Activated naive CD4-positive, alpha-beta T cell treated with anti-CD3 and anti-CD28 coated beads, Interleukin-2, amount 50 U/mL, for 72 hours (primary cell): ENCODE measurements at regions not wholly inside any gene's neighbourhood (a gene's known extent, or its start where the extent isn't known, plus 50 kb on each side); places are given as distances from the start of the nearest gene placed in this dataset.
"Not testable (repeated sequence)": the region's sequence is repeated elsewhere in the genome, so short reads cannot be mapped to it uniquely, and the experiment has no call there.

Experiments
- ATAC-seq, 2 donors: fragments of 150-1000 bp; cut with Tn5 transposase; 2 replicates each; pipeline ENCODE4 v1.10.0; 2021; ENCODE audit warnings: mild to moderate bottlenecking in 2 of 2, moderate library complexity in 2 of 2
- DNase-seq, 2 donors: peaks; one replicate each; pipeline ENCODE4 v3.0.0; 2021 to 2022; ENCODE audit warnings: low spot score in 2 of 2
- H3K27ac Mint-ChIP-seq, 2 donors: one replicate each; pipeline ENCODE4 v1.8.0; 2022; ENCODE audit warnings: mild to moderate bottlenecking in 2 of 2, mixed read lengths in 2 of 2
- H3K36me3 Mint-ChIP-seq, 2 donors: one replicate each; pipeline ENCODE4 v1.8.0; 2022; ENCODE audit warnings: mixed read lengths in 2 of 2
- H3K9me3 Mint-ChIP-seq, 2 donors: one replicate each; pipeline ENCODE4 v1.8.0; 2022; ENCODE audit warnings: mixed read lengths in 2 of 2

- Mint-ChIP-seq H3K36me3 (no peaks in the 10 kb centered on the region), H3K27ac (no peak overlapping the region), H3K9me3 (no peaks in the 10 kb centered on the region)
- DNase-seq: no peak
- no peak for ATAC-seq
Measured at GRCh38 chr11:82458761-82459160, 274.9 kb downstream of the FAM181B start.

- no peak for ATAC-seq
- Mint-ChIP-seq H3K36me3 (no peaks in the 10 kb centered on the region), H3K9me3 (no peaks in the 10 kb centered on the region)
Measured at GRCh38 chr11:82458147-82458546, 275.5 kb downstream of the FAM181B start.

DNA sequence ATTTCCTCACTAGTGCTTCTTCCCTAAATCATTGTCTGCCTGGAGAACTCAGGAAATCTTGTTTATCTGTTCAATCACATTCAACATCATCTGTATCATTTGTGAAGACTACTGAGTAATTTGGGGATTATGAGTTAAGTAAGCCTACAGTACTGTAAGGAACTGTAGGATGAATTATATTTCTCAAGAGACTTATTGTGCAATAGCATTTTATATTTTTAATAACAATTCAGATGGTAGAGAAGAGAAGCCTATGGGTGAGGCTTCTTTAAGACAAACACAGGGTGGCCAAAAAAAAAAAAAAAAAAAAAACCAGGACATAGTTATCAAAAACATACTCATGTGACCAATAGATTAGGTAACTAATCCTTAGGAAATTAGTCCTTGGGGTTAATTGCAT, 282.7 kb downstream of the FAM181B start:
- peaks cover 0 to 4% of the 10 kb centered on the region in 2 donors for H3K9me3 Mint-ChIP-seq
- ATAC-seq (no peak), DNase-seq (no peak)
- no peak overlapping the region for H3K27ac Mint-ChIP-seq
- no peaks in the 10 kb centered on the region for H3K36me3 Mint-ChIP-seq

More at GRCh38 chr11:82458147-82458546, 275.5 kb downstream of the FAM181B start:
- H3K27ac Mint-ChIP-seq: no peak overlapping the region
- no peak for DNase-seq

DNA sequence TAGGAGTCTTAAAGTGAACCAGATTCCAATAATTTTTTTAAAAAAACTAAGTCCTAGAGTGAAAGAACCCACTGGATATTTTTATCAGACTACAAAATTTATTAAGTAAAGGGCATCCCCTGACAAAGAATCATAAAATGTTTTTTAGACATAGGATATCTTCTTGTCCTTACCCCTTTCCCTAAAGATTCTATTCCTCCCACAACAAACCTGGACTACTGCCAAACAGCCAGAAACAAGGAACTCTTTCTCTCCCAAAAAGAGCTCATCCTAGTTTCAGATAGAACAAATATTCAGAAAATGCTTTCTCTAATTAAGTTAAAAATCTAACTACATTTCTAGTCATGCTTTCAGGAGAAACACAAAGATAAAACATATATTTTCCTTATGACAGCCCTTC, 327.1 kb downstream of the FAM181B start:
- DNase-seq (no peak), ATAC-seq (no peak)
- H3K27ac Mint-ChIP-seq: no peak overlapping the region
- no peaks in the 10 kb centered on the region for H3K36me3 Mint-ChIP-seq
- peaks cover 1 to 9% of the 10 kb centered on the region in 2 donors for H3K9me3 Mint-ChIP-seq

DNA sequence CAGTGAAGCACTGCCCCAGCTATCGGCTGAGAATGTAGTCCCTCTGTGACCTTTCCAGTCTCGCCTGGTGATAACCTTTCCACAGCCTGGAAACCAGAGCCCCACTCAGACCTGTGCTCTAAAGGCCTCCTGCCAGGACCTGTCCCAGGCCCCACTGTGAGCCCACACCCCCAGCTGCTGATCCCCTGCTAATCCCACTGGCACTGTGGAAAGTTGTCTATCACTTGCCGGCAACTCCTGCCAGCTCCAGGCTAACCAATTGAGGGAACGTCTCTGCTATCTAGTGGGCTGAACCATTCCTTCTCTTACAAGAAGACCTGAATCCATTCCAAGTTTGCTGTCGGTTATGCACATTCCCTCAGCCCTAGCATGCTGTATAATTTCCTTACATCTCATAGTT, 328.2 kb downstream of the FAM181B start:
- H3K27ac Mint-ChIP-seq: no peak overlapping the region
- ATAC-seq (no peak), DNase-seq (no peak)
- peaks cover 6 to 12% of the 10 kb centered on the region in 2 donors for H3K9me3 Mint-ChIP-seq
- H3K36me3 Mint-ChIP-seq: no peaks in the 10 kb centered on the region

- no peak overlapping the region for H3K27ac Mint-ChIP-seq
- peaks cover 6 to 12% of the 10 kb centered on the region in 2 donors for H3K9me3 Mint-ChIP-seq
- H3K36me3 Mint-ChIP-seq: no peaks in the 10 kb centered on the region
- ATAC-seq (no peak), DNase-seq (no peak)
Measured at GRCh38 chr11:82404981-82405380, 328.7 kb downstream of the FAM181B start.

DNA sequence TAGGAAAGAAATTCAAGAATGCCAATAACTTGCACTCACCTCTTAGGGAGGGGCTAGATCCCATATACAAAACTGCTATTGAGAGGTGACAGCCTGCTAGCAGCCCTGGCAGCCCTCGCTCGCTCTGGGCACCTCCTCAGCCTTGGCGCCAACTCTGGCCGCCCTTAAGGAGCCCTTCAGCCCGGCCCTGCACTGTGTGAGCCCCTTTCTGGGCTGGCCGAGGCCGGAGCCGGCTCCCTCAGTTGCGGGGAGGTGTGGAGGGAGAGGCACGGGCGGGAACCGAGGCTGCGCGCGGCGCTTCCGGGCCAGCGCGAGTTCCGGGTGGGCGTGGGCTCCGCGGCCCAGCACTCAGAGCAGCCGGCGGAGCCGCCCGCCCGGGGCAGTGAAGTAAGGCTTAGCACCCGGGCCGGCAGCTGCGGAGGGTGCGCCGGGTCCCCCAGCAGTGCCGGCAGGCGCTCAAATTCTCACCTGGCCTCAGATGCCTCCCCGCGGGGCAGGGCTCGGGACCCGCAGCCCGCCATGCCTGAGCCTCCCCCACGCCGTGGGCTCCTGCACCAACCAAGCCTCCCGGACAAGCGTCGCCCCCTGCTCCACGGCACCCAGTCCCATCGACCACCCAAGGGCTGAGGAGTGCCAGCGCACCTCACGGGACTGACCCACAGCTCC, 329.9 kb downstream of the FAM181B start:
- DNase-seq: no peak
- no peaks in the 10 kb centered on the region for H3K36me3 Mint-ChIP-seq
- no peak overlapping the region for H3K27ac Mint-ChIP-seq
- peaks cover 6 to 12% of the 10 kb centered on the region in 2 donors for H3K9me3 Mint-ChIP-seq
- no peak for ATAC-seq

DNA sequence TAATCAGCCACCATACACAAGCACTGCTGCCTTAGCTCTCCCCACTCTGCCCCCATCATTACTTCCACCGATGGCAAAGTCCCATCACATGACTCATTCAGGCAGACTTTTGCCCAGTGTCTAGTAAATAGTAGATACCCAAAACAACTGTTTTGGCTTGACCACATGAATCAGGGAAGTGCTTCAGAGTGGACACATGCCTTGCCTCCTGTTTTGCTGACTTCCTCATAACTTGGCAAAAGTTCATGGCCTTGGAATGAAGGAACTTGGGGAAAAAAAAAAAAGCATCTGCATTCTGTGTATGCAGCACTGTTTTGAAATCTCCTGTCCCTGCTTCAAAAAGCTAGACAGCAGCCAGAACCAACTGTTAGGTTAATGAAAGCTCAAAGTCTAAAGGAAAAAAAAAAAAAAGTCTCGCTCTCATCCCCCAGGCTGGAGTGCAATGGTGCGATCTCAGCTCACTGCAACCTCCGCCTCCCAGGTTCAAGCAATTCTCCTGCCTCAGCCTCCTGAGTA, 335.3 kb downstream of the FAM181B start:
- ATAC-seq (no peak), DNase-seq (no peak)
- Mint-ChIP-seq H3K36me3 (no peaks in the 10 kb centered on the region), H3K27ac (no peak overlapping the region), H3K9me3 (peaks cover 6 to 15% of the 10 kb centered on the region in 2 donors)

- not testable (repeated sequence) for H3K36me3 Mint-ChIP-seq, ATAC-seq, H3K27ac Mint-ChIP-seq, DNase-seq
- H3K9me3 Mint-ChIP-seq: peaks cover 3 to 18% of the 10 kb centered on the region in 2 donors
Measured at GRCh38 chr11:82396639-82397038, 337.0 kb downstream of the FAM181B start.

DNA sequence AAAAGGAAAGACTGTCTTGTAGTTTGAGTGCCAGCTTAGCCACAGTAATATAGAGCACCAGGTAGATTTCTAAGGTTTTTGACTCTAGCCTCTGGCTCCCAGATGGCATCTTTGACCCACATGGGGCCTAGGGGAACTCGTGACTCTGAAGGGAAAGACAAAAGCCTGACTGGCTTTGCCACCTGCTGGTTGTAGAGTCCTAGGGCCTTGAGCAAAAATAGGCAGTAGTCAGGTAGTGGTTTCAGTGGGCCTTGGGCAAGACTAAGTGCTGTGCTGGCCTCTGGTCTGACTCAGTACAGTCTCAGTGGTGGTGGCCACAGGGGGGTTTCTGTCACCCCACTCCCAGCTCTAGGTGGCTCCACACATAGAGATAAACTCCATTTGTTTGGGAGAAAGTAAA, 349.4 kb downstream of the FAM181B start:
- no peaks in the 10 kb centered on the region for H3K36me3 Mint-ChIP-seq
- no peak overlapping the region for H3K27ac Mint-ChIP-seq
- peaks cover 10 to 12% of the 10 kb centered on the region in 2 donors for H3K9me3 Mint-ChIP-seq
- ATAC-seq (no peak), DNase-seq (no peak)

GRCh38 chr11:82373781-82374542, 359.7 kb downstream of the FAM181B start:
- DNase-seq: no peak
- no peak overlapping the region for H3K27ac Mint-ChIP-seq
- peaks cover 0 to 4% of the 10 kb centered on the region in 2 donors for H3K9me3 Mint-ChIP-seq
- no peaks in the 10 kb centered on the region for H3K36me3 Mint-ChIP-seq
- ATAC-seq: no peak

DNA sequence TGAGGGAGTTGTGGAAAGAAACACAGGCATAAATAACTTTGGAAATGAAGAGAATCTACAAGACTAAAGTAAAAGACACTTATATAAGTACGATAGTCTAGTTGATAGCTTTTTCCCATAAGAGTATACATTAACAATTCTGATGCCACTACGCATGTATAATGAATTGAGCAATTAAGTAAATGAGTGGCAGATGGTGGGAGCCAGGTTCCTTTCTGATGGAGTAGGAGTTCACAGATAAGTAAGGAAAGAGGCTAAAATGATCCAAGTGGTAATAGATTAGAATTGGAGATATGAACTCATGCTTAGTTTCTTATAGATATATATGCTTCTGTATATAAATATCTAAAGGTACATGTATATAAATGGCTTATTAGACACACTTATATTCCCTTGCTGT, 368.3 kb downstream of the FAM181B start:
- ATAC-seq (no peak), DNase-seq (no peak)
- Mint-ChIP-seq H3K36me3 (no peaks in the 10 kb centered on the region), H3K9me3 (no peaks in the 10 kb centered on the region), H3K27ac (no peak overlapping the region)

GRCh38 chr11:82356316-82356715, 377.3 kb downstream of the FAM181B start:
- no peak overlapping the region for H3K27ac Mint-ChIP-seq
- H3K36me3 Mint-ChIP-seq: no peaks in the 10 kb centered on the region
- no peak for ATAC-seq
- DNase-seq: no peak
- H3K9me3 Mint-ChIP-seq: no peaks in the 10 kb centered on the region

GRCh38 chr11:82355313-82355823, 378.3 kb downstream of the FAM181B start:
- Mint-ChIP-seq H3K9me3 (no peaks in the 10 kb centered on the region), H3K27ac (no peak overlapping the region), H3K36me3 (no peaks in the 10 kb centered on the region)
- DNase-seq: no peak
- ATAC-seq: no peak

- no peak for DNase-seq
- no peaks in the 10 kb centered on the region for H3K36me3 Mint-ChIP-seq
- no peaks in the 10 kb centered on the region for H3K9me3 Mint-ChIP-seq
- no peak overlapping the region for H3K27ac Mint-ChIP-seq
- ATAC-seq: no peak
Measured at GRCh38 chr11:82326853-82327252, 406.8 kb downstream of the FAM181B start.

GRCh38 chr11:82321206-82321605, 412.5 kb downstream of the FAM181B start:
- Mint-ChIP-seq H3K36me3 (no peaks in the 10 kb centered on the region), H3K27ac (no peak overlapping the region), H3K9me3 (no peaks in the 10 kb centered on the region)
- DNase-seq (no peak), ATAC-seq (no peak)

GRCh38 chr11:82315093-82315492, 418.6 kb downstream of the FAM181B start:
- DNase-seq: no peak
- H3K36me3 Mint-ChIP-seq: no peaks in the 10 kb centered on the region
- H3K9me3 Mint-ChIP-seq: no peaks in the 10 kb centered on the region
- no peak for ATAC-seq
- H3K27ac Mint-ChIP-seq: no peak overlapping the region
